WERI-Rb-1 (cell line): ENCODE measurements at regions not wholly inside any gene's neighbourhood (a gene's known extent, or its start where the extent isn't known, plus 50 kb on each side); places are given as distances from the start of the nearest gene placed in this dataset.

Experiments used
- DNase-seq: peaks from one replicate; pipeline ENCODE4 v3.0.0-alpha.2; 2020
- H3K27ac ChIP-seq: fragments of 250-450 bp; sonication (Bioruptor Pico); 2 replicates; pipeline ENCODE4 v1.5.1; 2020; ENCODE audit warnings: mild to moderate bottlenecking, moderate library complexity
- H3K27me3 ChIP-seq: fragments of 250-450 bp; sonication (Bioruptor Pico); 2 replicates; pipeline ENCODE4 v1.5.1; 2021; ENCODE audit warnings: mild to moderate bottlenecking, low read depth, moderate library complexity; ENCODE audit not compliant: insufficient read depth, severe bottlenecking
- H3K36me3 ChIP-seq: fragments of 250-450 bp; sonication (Bioruptor Pico); 2 replicates; pipeline ENCODE4 v1.5.1; 2020; ENCODE audit warnings: mild to moderate bottlenecking, moderate library complexity
- H3K4me3 ChIP-seq: 2 replicates; pipeline ENCODE4 v1.5.1; 2011; ENCODE audit warnings: low read depth, mild to moderate bottlenecking, control low read depth, low read length
- H3K9me3 ChIP-seq: fragments of 250-450 bp; sonication (Bioruptor Pico); 2 replicates; pipeline ENCODE4 v1.5.1; 2021; ENCODE audit warnings: mild to moderate bottlenecking, moderate library complexity; ENCODE audit not compliant: severe bottlenecking
- CTCF ChIP-seq: IDR thresholded peaks from 2 replicates; pipeline ENCODE4 v1.5.1; 2011; ENCODE audit warnings: low read depth, mild to moderate bottlenecking, control low read depth, inconsistent platforms, low read length

GRCh38 chr9:108060175-108060574 is 570.6 kb upstream of the KLF4 start:
- TF ChIP-seq CTCF = no peak
- H3K4me3 ChIP-seq = no peak overlapping the region
- no peak for DNase-seq
- H3K9me3 ChIP-seq = no peaks in the 10 kb centered on the region
- no peaks in the 10 kb centered on the region for H3K36me3 ChIP-seq
- no peaks in the 10 kb centered on the region for H3K27me3 ChIP-seq
- H3K27ac ChIP-seq = no peak overlapping the region

GRCh38 chr9:108058135-108058814 is 568.7 kb upstream of the KLF4 start:
- Histone ChIP-seq H3K4me3 (no peak overlapping the region), H3K27ac (no peak overlapping the region), H3K36me3 (no peaks in the 10 kb centered on the region), H3K9me3 (no peaks in the 10 kb centered on the region), H3K27me3 (no peaks in the 10 kb centered on the region)
- no peak for TF ChIP-seq CTCF
- DNase-seq = no peak

- no peak for TF ChIP-seq CTCF
- no peak overlapping the region for H3K27ac ChIP-seq
- no peaks in the 10 kb centered on the region for H3K27me3 ChIP-seq
- no peaks in the 10 kb centered on the region for H3K36me3 ChIP-seq
- H3K9me3 ChIP-seq = no peaks in the 10 kb centered on the region
- H3K4me3 ChIP-seq = no peak overlapping the region
- no peak for DNase-seq
Observed at GRCh38 chr9:108057421-108058134, 568.0 kb upstream of the KLF4 start.

DNA sequence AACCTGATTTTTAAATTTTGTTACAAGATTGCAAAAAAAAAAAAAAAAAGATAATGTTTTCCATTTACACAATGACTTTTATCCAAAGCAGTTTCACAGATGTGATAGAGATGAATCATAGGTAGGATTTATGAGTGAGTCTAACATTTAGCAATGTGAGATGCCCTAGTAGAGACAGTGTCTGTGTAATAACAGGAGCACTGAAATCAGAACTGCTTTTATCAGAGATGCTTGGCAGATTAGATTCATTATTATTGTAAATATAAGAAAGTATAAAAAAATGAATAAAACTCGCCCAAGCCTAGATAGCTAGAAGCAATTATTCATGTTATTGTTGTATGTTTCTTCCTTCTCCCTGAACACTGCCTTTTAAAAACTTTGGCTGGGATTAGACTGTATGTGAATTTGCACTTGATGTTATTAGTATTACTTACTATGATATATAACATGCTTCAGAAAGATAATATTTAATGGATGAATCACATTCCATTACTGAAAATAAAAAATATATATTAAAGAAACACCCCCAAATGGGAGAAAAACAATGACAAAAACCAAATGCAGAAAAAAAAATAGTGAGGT is 567.3 kb upstream of the KLF4 start:
- Histone ChIP-seq H3K27me3 (no peaks in the 10 kb centered on the region), H3K36me3 (no peaks in the 10 kb centered on the region), H3K9me3 (no peaks in the 10 kb centered on the region), H3K4me3 (no peak overlapping the region), H3K27ac (no peak overlapping the region)
- DNase-seq = no peak
- TF ChIP-seq CTCF = no peak

- no peak for TF ChIP-seq CTCF
- DNase-seq = no peak
- H3K9me3 ChIP-seq = no peaks in the 10 kb centered on the region
- H3K27ac ChIP-seq = no peak overlapping the region
- no peaks in the 10 kb centered on the region for H3K27me3 ChIP-seq
- H3K4me3 ChIP-seq = no peak overlapping the region
- H3K36me3 ChIP-seq = no peaks in the 10 kb centered on the region
Observed at GRCh38 chr9:108056084-108056804, 566.7 kb upstream of the KLF4 start.
